Activated CD8-positive, alpha-beta T cell treated with anti-CD3 and anti-CD28 coated beads for 36 hours (primary cell): ENCODE measurements at regions not wholly inside any gene's neighbourhood (a gene's known extent, or its start where the extent isn't known, plus 50 kb on each side); places are given as distances from the start of the nearest gene placed in this dataset.

ENCODE experiments used
- ATAC-seq: fragments of 200-7000 bp; cut with Tn5 transposase; one replicate; pipeline ENCODE4 v1.10.0; 2021; ENCODE audit warnings: mild to moderate bottlenecking, moderate library complexity
- CTCF ChIA-PET: fragments of 350-600 bp; sonication (Branson Sonifier 250); formaldehyde crosslinking; loops from one replicate; lab custom pipeline; 2021; ENCODE audit warnings: antibody characterized with exemption; lab: Charles Lee
- POLR2A ChIA-PET: fragments of 350-600 bp; sonication (Branson Sonifier 250); formaldehyde crosslinking; loops from one replicate; lab custom pipeline; 2021; ENCODE audit warnings: antibody characterized with exemption; lab: Charles Lee
- DNase-seq: peaks from one replicate; pipeline ENCODE4 v3.0.0-alpha.2; 2020
- H3K27ac Mint-ChIP-seq: one replicate; pipeline ENCODE4 v1.8.0; 2021; ENCODE audit warnings: mild to moderate bottlenecking, mixed read lengths
- H3K27me3 Mint-ChIP-seq: one replicate; pipeline ENCODE4 v1.8.0; 2021; ENCODE audit warnings: mixed read lengths
- H3K36me3 Mint-ChIP-seq: one replicate; pipeline ENCODE4 v1.8.0; 2021; ENCODE audit warnings: low read depth, mixed read lengths
- H3K4me1 Mint-ChIP-seq: one replicate; pipeline ENCODE4 v1.8.0; 2021; ENCODE audit warnings: low read depth, mixed read lengths
- H3K4me3 Mint-ChIP-seq: one replicate; pipeline ENCODE4 v1.8.0; 2021; ENCODE audit warnings: mild to moderate bottlenecking, moderate library complexity, mixed read lengths
- H3K9me3 Mint-ChIP-seq: one replicate; pipeline ENCODE4 v1.8.0; 2021; ENCODE audit warnings: mixed read lengths
- CTCF ChIP-seq: fragments of 200-600 bp; IDR thresholded peaks from one replicate; pipeline ENCODE4 v1.8.0; 2022; ENCODE audit warnings: antibody characterized with exemption, mild to moderate bottlenecking
- intact Hi-C: fragments of 100-400 bp; cut with micrococcal nuclease; formaldehyde crosslinking; loops from one replicate; pipeline ENCODE4 v1.10.0; 2022

GRCh38 chr7:130932667-130933432 lies 198.8 kb upstream of the KLF14 start:
- H3K9me3 Mint-ChIP-seq = no peaks in the 10 kb centered on the region
- peak; percentile 18 for ATAC-seq
- H3K27ac Mint-ChIP-seq = peak overlapping the region; percentile 46
- H3K36me3 Mint-ChIP-seq = peaks cover 84% of the 10 kb centered on the region
- CTCF ChIA-PET = interaction anchor here (1.1 to 4.5 kb wide), 4 partner anchors 11 to 75 kb away, joined by 3 to 20 read pairs (median 6); no protein-coding TSS in a partner anchor
- no peak for TF ChIP-seq CTCF
- POLR2A ChIA-PET = interaction anchor here (1.1 to 13.3 kb wide), 5 partner anchors 8 to 22 kb away, joined by 4 to 257 read pairs (median 5); no protein-coding TSS in a partner anchor
- intact Hi-C loops = no loop called here
- no peak overlapping the region for H3K4me3 Mint-ChIP-seq
- H3K27me3 Mint-ChIP-seq = no peaks in the 10 kb centered on the region
- DNase-seq = peak; percentile 1
- H3K4me1 Mint-ChIP-seq = peaks cover 79% of the 10 kb centered on the region

GRCh38 chr7:130933919-130934318 lies 199.9 kb upstream of the KLF14 start:
- TF ChIP-seq CTCF = no peak
- ChIA-PET CTCF (interaction anchor here (1.8 kb wide), 1 partner anchor 37 kb away, joined by 7 read pairs; no protein-coding TSS in a partner anchor), POLR2A (interaction anchor here (0.9 to 13.3 kb wide), 4 partner anchors 12 to 21 kb away, joined by 3 to 257 read pairs (median 5); no protein-coding TSS in a partner anchor)
- H3K27me3 Mint-ChIP-seq = no peaks in the 10 kb centered on the region
- H3K4me3 Mint-ChIP-seq = no peak overlapping the region
- H3K9me3 Mint-ChIP-seq = no peaks in the 10 kb centered on the region
- H3K27ac Mint-ChIP-seq = peak overlapping the region; percentile 46
- H3K4me1 Mint-ChIP-seq = peaks cover 77% of the 10 kb centered on the region
- DNase-seq = no peak
- H3K36me3 Mint-ChIP-seq = peaks cover 82% of the 10 kb centered on the region
- intact Hi-C loops = no loop called here
- no peak for ATAC-seq

GRCh38 chr7:130935564-130936157 lies 201.7 kb upstream of the KLF14 start:
- DNase-seq (no peak), ATAC-seq (no peak)
- Mint-ChIP-seq H3K36me3 (peaks cover 81% of the 10 kb centered on the region), H3K4me3 (no peak overlapping the region), H3K27me3 (no peaks in the 10 kb centered on the region), H3K27ac (peak overlapping the region; percentile 52), H3K9me3 (no peaks in the 10 kb centered on the region), H3K4me1 (peaks cover 81% of the 10 kb centered on the region)
- ChIA-PET CTCF (interaction anchor here (3.0 kb wide), 1 partner anchor 39 kb away, joined by 18 read pairs; no protein-coding TSS in a partner anchor), POLR2A (interaction anchor here (0.9 to 13.3 kb wide), 7 partner anchors 9 to 23 kb away, joined by 3 to 257 read pairs (median 9); no protein-coding TSS in a partner anchor)
- no peak for TF ChIP-seq CTCF
- intact Hi-C loops = no loop called here

- intact Hi-C loops = no loop called here
- ATAC-seq (no peak), DNase-seq (no peak)
- peaks cover 82% of the 10 kb centered on the region for H3K36me3 Mint-ChIP-seq
- TF ChIP-seq CTCF = no peak
- ChIA-PET POLR2A (interaction anchor here (1.4 to 13.3 kb wide), 6 partner anchors 8 to 24 kb away, joined by 4 to 257 read pairs (median 10); no protein-coding TSS in a partner anchor), CTCF (interaction anchor here (1.0 to 3.0 kb wide), 2 partner anchors 40 to 46 kb away, joined by 3 to 18 read pairs; no protein-coding TSS in a partner anchor)
- H3K27me3 Mint-ChIP-seq = no peaks in the 10 kb centered on the region
- peak overlapping the region; percentile 80 for H3K27ac Mint-ChIP-seq
- H3K9me3 Mint-ChIP-seq = no peaks in the 10 kb centered on the region
- peaks cover 81% of the 10 kb centered on the region for H3K4me1 Mint-ChIP-seq
- H3K4me3 Mint-ChIP-seq = peak overlapping the region; percentile 2
These were observed 202.4 kb upstream of the KLF14 start for GRCh38 chr7:130936202-130936931.
